HG03442 (cell line): ENCODE measurements at regions not wholly inside any gene's neighbourhood (a gene's known extent, or its start where the extent isn't known, plus 50 kb on each side); places are given as distances from the start of the nearest gene placed in this dataset.
"Not testable (repeated sequence)": the region's sequence is repeated elsewhere in the genome, so short reads cannot be mapped to it uniquely, and the experiment has no call there.

ENCODE experiments used
- ATAC-seq: cut with Tn5 transposase; IDR thresholded peaks from one replicate; pipeline ENCODE4 v1.9.1; 2021; ENCODE audit warnings: mild to moderate bottlenecking, moderate library complexity; ENCODE audit not compliant: unreplicated experiment

DNA sequence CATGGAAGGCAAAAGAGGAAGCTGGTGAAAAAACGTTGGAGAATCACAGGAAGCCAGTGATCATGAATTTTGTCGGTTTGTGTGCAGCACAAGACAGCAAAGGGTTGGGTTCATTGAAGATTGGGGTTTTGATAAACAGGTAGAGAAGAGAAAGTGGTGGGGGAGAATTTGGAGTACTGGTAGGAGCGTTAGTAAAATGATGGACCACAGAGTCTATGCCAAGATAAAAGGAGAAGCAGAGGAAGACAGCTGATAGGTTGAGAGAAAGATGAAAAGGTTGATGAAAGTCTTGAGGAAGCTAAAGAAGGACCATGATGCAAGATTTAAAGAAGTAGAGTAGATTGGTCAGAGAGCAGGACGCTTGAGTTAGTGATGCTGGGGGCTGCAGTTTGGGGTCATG is 156.8 kb upstream of the POU3F1 start:
- ATAC-seq, result no peak

DNA sequence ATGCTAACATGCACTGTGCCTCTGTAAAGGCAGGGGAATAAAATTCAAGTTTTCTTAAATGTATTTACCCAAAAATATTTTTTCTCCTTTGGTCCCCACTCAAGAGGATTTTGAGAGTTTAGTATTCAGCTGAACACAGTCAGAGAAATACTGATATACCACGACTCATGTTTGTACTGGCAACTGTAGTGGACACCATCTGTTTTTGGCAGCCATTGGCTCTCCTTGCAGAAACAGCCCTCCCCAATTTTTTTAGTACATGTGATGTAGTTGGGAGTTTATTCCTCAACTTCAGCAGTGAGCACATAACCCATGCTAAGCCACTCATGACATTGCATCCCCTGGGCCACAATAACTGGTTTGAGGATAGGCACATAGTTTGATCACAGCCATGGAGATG is 154.8 kb upstream of the POU3F1 start:
- ATAC-seq, result no peak

- ATAC-seq, result no peak
Observed at GRCh38 chr1:38198621-38199020, 152.0 kb upstream of the POU3F1 start.

GRCh38 chr1:38198099-38198498 is 151.5 kb upstream of the POU3F1 start:
- ATAC-seq, result no peak

DNA sequence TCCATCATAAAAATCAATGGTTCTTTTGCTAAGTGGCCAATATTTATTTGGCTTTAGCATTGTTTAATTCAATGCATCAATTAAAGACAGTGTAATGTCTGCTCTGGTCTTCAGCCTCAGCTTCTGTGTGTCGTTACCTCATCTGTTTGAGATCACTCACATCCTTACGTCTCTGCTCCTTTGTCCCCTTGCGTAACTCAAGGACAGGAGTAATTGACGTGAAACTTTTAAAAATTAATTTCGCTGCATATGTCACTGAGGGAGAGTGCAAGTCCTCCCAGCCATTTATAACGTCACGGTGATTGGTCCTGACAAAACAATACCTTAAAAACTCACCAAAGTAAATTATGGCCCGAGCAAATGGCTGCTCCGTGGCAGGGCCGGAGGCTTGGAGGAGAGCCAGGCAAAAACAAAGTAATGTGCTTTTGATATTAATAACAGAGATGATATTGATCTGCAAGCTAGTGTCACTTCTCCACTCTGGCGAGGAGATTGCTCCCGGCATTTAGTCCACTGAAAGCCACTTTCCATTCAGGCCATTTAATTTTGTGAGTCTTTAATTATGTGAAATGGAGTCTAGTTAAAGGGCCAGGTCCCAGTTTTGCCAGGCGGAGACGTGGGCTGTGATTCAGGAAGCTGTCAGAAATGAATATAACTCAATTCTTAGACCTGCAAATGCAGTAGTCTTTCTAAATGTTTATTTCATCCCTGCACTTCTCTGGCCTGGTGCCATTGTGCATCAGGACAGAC is 150.9 kb upstream of the POU3F1 start:
- ATAC-seq, result no peak

DNA sequence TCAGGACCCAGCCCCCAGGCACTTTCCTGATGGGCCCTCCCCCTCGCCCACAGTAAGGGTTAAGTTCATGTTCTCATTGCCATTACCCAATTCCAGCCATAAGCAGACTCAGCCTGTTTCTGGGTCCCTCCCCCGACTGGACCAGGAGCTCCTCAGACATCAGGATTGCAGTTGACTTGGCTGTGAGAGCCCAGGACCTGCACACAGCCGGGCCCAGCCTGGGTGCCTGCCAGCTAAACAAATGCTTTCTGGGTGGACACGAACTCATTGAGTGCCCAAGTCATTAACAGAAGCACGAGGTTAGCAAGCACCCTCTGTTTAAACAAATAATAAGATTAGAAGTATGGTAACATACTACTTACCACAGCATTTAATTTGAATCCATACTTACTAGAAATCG is 147.9 kb upstream of the POU3F1 start:
- ATAC-seq, result no peak

- no peak for ATAC-seq
Observed at GRCh38 chr1:38193040-38193439, 146.4 kb upstream of the POU3F1 start.

DNA sequence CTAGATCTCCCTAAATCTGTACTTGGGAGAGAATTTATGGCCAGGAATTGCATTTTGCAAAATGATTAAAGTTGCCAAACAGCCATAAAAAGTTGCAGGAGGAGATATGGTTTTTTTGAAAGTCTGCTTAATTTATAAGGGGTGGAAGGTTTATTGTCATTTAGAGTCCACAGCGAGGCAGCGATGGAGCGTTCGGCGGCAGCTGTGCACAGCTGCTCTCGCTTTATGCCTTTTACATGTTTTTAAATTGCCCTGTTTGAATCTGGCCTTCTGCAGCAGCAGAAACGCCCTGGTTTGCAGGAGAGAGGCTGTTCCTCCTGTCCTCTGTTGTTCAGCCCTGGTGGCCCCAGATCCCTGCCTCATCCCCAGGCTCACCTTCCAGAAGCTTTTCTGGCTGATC is 144.9 kb upstream of the POU3F1 start:
- ATAC-seq, result no peak

DNA sequence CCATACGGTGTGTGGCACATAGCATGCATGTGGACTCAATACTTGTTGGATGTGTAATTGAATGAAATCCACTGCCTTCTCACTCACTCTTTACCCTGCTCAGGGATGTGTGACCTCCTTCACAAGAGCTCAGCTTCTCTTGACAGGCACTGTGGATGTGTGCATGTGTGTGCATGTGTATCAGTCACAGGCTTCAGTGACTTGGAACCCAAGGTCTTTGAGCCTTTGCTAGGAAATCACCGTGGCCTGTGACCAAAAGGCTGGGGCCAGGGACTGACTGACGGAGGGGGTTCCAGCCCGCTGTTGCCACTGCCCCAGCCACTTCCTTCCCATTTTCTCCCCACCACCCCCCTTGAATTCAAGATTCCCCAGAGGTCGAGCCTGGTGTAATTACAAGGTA is 144.4 kb upstream of the POU3F1 start:
- no peak for ATAC-seq

DNA sequence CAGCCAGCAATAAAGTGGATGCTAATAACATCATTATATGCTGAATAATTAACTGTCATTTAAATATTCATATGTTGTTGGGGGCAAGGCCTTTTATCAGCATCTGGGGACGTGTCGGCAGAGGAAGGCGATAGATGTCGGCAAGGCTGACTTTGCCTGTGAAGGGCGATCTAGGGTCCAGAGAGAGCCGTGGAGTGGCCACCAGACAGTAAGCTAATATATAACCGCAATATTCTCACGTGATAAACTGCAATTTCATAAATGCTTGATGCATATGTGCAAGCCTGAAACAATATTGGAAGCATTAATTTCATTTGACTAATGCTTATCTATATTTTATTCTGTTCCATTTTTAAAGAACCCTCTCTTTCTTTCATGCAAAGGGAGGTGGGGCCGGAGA is 141.0 kb upstream of the POU3F1 start:
- ATAC-seq, result no peak

- ATAC-seq, result no peak
Observed at GRCh38 chr1:38186566-38186965, 140.0 kb upstream of the POU3F1 start.

GRCh38 chr1:38185913-38186312 is 139.3 kb upstream of the POU3F1 start:
- no peak for ATAC-seq

GRCh38 chr1:38183747-38184146 is 137.2 kb upstream of the POU3F1 start:
- ATAC-seq, result no peak

- ATAC-seq, result no peak
Observed at GRCh38 chr1:38183096-38183495, 136.5 kb upstream of the POU3F1 start.

DNA sequence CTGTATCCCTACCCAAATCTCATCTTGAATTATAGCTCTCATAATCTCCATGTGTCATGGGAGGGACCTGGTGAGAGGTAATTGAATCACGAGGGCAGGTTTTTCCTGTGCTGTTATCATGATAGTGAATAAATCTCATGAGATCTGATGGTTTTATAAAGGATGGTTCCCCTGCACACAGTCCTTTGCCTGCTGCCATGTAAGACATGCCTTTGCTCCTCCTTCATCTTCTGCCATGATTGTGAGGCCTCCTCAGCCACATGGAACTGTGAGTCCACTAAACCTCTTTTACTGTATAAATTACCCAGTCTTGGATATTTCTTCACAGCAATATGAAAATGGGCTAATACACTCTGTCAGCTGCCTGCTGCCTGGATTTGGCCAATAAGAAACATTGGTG is 133.8 kb upstream of the POU3F1 start:
- ATAC-seq, result not testable (repeated sequence)

GRCh38 chr1:38179483-38179882 is 132.9 kb upstream of the POU3F1 start:
- ATAC-seq, result no peak

DNA sequence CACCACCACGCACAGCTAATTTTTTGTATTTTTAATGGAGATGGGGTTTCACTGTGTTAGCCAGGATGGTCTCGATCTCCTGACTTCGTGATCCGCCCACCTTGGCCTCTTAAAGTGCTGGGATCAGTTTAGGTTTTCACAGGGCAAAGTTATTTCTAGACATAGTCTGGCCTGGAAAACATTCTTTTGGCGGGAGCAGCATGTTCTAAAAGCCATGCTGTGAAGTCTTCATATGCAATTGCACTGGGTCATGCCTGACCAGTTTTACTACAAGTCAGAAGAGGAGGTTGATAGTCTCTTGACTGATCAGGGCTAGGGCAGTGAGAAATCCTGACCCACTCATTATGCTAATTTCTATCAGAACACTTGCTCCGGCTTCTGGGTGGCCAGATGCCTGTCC is 131.6 kb upstream of the POU3F1 start:
- no peak for ATAC-seq

DNA sequence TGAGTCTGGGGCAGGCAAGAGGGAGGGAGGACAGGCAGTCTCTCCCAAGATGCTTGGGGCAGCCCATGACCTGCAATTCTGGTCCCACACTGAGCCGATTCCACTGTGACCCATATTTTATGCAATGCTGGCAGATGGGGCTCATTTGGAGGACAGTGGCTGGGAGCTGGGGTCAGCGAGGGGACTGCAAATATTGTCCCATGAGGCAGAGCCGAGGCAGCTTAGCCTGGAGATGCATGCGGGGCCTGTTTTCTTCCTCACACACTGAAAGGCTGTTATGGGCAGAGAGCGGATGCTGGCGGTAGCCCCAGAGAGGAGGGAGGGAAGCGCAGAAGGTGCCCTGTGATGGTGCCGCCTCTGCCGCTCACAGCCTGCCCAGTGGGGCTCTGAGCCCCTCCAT is 128.5 kb upstream of the POU3F1 start:
- ATAC-seq, result no peak

DNA sequence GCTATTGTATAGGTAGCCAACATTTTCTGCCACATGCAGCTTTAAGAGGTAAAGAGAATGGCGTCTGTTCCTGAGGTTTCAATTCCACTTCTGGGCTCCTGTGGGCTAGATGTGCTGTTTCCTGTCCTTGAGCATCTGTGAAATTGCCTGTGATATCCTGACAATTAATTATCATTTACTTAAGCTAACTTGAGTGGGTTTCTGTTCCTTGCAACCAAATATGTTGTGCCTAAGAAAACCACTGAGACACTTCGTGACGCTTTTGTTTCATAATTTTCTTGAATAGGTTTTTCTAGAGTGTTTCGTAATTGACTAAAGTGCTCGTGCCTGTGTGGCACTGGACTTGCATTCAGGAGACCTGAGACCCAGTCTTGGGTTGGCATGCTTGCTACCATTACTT is 127.3 kb upstream of the POU3F1 start:
- ATAC-seq, result no peak

DNA sequence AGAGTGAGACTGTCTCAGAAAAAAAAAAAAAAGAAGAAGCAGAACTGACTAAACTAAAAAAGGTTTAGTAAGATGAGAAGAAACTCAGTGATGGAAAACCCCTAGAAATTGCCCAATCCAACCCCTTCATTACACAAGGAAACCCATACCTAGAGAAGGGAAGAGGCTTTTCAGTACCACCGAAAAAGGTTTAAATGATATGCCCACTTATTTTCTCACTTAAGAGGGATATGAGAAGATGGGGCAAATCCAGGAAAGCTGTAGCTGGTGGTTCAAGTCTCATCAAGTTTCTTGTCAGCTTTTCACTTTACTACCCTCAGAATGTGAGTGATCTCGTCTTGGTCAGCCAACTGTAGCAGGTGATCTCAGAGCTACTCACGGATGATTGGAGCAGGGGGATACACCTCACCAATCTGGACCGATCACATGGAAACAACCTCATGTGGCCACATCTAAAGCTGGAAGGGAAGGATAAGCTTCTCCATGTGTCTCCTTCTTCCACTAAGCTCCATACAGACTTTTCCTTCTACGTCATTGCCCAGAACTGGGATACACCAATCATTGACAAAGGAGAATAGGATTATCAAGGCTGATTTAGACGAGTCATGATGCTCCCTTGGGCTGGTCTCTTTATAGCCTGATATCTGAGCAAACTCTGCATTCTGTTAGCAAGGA is 126.7 kb upstream of the POU3F1 start:
- peak; percentile 53 for ATAC-seq

GRCh38 chr1:38169121-38169520 is 122.5 kb upstream of the POU3F1 start:
- no peak for ATAC-seq

DNA sequence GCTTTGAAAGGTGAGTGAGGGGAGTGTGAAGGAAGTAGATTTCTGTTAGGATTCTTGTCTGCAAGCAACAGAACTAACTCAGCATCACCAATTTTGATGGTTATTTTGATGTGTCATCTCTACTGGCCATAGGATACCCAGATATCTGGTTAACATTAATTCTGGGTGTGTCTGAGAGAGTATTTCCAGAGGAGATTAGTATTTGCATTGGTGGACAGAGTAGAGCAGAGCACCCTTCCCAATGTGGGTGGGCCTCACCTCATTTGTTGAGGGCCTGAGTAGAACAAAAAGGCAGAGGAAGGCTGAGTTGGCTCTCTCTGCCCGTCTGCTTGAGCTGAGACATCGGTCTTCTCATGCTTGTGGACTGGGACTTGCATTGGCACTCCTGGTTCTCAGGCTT is 121.8 kb upstream of the POU3F1 start:
- no peak for ATAC-seq

GRCh38 chr1:38166461-38166860 is 119.9 kb upstream of the POU3F1 start:
- ATAC-seq, result no peak
